DOHH2 (cell line): ENCODE measurements at regions not wholly inside any gene's neighbourhood (a gene's known extent, or its start where the extent isn't known, plus 50 kb on each side); places are given as distances from the start of the nearest gene placed in this dataset.

Experiments
- CTCF ChIP-seq: fragments of 200-600 bp; sonication (generic); IDR thresholded peaks from one replicate; pipeline ENCODE4 v1.5.1; 2014; ENCODE audit warnings: antibody characterized with exemption, mild to moderate bottlenecking, low read depth, low read length; ENCODE audit not compliant: poor library complexity, severe bottlenecking
- EZH2phosphoT487 ChIP-seq: fragments of 200-600 bp; sonication (generic); IDR thresholded peaks from 2 replicates; pipeline ENCODE4 v1.6.1; 2017; ENCODE audit warnings: borderline replicate concordance, mild to moderate bottlenecking, antibody characterized with exemption, low read length, moderate library complexity, mixed read lengths

DNA sequence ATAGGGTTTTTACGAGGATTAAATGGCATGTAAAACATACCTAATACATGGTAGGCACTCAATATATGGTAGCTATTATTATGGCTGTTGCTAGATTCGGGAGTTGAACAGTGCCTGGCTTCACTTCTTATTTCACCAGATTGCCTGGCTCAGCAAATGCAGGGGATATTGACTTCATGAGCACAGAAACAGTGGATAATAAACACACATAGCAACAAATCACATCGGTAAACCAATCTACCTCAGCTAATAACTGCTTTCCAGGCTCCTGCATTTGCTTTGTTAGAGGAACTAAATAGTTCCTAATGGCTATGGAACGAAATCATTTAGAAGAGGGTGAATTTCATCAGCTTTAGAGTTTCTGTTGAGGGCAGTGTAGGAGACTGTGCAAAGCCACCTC lies 105.2 kb upstream of the TMCC3 start:
- TF ChIP-seq EZH2phosphoT487 (no peak), CTCF (no peak)
